Ishikawa (cell line): ENCODE measurements at regions not wholly inside any gene's neighbourhood (a gene's known extent, or its start where the extent isn't known, plus 50 kb on each side); places are given as distances from the start of the nearest gene placed in this dataset.

Experiments used
- EP300 ChIP-seq: IDR thresholded peaks from 2 replicates; pipeline ENCODE4 v1.6.1; 2012; ENCODE audit warnings: borderline replicate concordance
- NFIC ChIP-seq: IDR thresholded peaks from 2 replicates; pipeline ENCODE4 v1.6.1; 2012
- TEAD4 ChIP-seq: IDR thresholded peaks from 2 replicates; pipeline ENCODE4 v1.6.1; 2012
- YY1 ChIP-seq: IDR thresholded peaks from 2 replicates; pipeline ENCODE4 v1.6.1; 2012; ENCODE audit warnings: low read depth
- TF ChIP-seq, protein P1 (sequence below): IDR thresholded peaks from 2 replicates; pipeline ENCODE4 v1.6.1; 2012

DNA sequence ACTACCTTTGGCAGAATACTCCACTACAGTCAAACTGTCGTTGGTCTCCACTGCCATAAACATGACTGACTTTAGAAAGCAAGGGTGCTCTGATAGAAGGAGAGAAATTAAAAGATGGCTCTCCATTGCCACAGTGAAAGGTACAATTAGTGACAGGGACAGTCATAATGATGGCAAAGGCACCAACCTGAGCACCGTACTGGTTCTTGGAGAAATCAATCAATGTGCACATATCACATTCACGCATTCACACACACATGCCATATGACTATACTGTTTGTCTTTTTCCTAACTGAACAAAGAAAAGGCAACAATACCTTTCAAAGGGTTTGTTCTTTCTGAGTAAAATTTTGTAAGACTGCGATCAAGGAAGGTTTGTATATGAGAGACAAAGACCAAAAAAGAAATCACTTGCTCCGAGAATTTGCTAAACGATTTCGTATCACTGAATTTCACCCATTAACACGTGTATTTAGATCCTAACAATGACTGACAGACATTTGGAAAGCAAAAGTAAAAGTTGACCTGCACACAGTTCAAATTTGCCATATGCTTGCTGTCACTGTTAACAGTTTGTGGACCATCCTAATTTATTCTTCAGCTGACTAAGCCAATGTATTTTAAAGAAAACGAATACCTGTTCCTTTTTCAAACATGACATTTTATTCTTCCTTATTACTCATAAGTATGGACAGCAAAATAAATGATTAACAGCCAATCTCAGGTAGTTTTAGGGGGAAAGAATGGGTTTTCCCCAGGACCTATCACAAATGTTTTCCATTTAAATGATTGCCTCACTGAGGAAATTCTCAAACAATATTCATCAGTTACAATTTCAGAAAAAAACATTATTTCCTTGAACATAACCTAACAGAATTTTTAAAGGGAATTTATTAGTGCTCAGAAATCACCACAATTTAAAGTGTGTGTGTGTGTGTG lies 644.4 kb downstream of the ZEB2 start:
- TF ChIP-seq, protein P1, sequence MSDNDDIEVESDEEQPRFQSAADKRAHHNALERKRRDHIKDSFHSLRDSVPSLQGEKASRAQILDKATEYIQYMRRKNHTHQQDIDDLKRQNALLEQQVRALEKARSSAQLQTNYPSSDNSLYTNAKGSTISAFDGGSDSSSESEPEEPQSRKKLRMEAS = no peak
- no peak for TF ChIP-seq TEAD4
- TF ChIP-seq EP300 = no peak
- no peak for TF ChIP-seq YY1
- no peak for TF ChIP-seq NFIC
